K562 (cell line): ENCODE measurements at regions not wholly inside any gene's neighbourhood (a gene's known extent, or its start where the extent isn't known, plus 50 kb on each side); places are given as distances from the start of the nearest gene placed in this dataset.

ENCODE experiments used
- CLOCK ChIP-seq: fragments of 250-450 bp; sonication (Bioruptor Pico); IDR thresholded peaks from 2 replicates; pipeline ENCODE4 v1.4.0; 2020; ENCODE audit warnings: mild to moderate bottlenecking, moderate library complexity, borderline replicate concordance
- CTBP1 ChIP-seq: fragments of 450-650 bp; IDR thresholded peaks from 2 replicates; pipeline ENCODE4 v1.6.1; 2016; ENCODE audit warnings: borderline replicate concordance
- DDX20 ChIP-seq: fragments of 450-650 bp; IDR thresholded peaks from 2 replicates; pipeline ENCODE4 v1.6.1; 2016; ENCODE audit warnings: missing genetic modification characterization, low read depth, mild to moderate bottlenecking, missing compliant biosample characterization, moderate library complexity
- EP400 ChIP-seq: fragments of 450-650 bp; IDR thresholded peaks from 2 replicates; pipeline ENCODE4 v1.6.1; 2017; ENCODE audit warnings: antibody characterized with exemption, mild to moderate bottlenecking, moderate library complexity
- KDM1A ChIP-seq, 2 experiments: fragments of 450-650 bp; IDR thresholded peaks; 2 replicates each; pipeline ENCODE4 v1.6.1; 2016; ENCODE audit warnings: mild to moderate bottlenecking in 2 of 2
- MXD1 ChIP-seq: fragments of 250-450 bp; sonication (Bioruptor Pico); IDR thresholded peaks from 2 replicates; pipeline ENCODE4 v1.8.0; 2021; ENCODE audit warnings: borderline replicate concordance, mild to moderate bottlenecking, moderate library complexity; ENCODE audit not compliant: poor library complexity, severe bottlenecking
- NRF1 ChIP-seq, 2 experiments: fragments of 450-650 bp; IDR thresholded peaks in 1 of 2; conservative IDR thresholded peaks in 1 of 2; 2 replicates each; pipeline ENCODE4 v1.6.1; 2014; ENCODE audit warnings: mild to moderate bottlenecking in 2 of 2
- POLR2H ChIP-seq: IDR thresholded peaks from 2 replicates; pipeline ENCODE4 v1.6.1; 2016; ENCODE audit warnings: missing genetic modification characterization, low read depth, mild to moderate bottlenecking, control low read depth, missing compliant biosample characterization, moderate library complexity
- SAFB2 ChIP-seq: fragments of 200-400 bp; formaldehyde crosslinking; IDR thresholded peaks from 2 replicates; pipeline ENCODE4 v1.6.1; 2018; ENCODE audit warnings: borderline replicate concordance, low read length, low read depth, moderate library complexity; ENCODE audit not compliant: severe bottlenecking
- ZNF274 ChIP-seq: IDR thresholded peaks from 2 replicates; pipeline ENCODE4 v1.6.1; 2011; ENCODE audit warnings: low read depth, mild to moderate bottlenecking, low read length, moderate library complexity, borderline replicate concordance
- ZNF398 ChIP-seq: fragments of 250-450 bp; sonication (Bioruptor Pico); IDR thresholded peaks from 2 replicates; pipeline ENCODE4 v1.8.0; 2021; ENCODE audit warnings: moderate library complexity, mild to moderate bottlenecking, inconsistent platforms
- ZNF41 ChIP-seq: fragments of 250-450 bp; sonication (Bioruptor Pico); conservative IDR thresholded peaks from 2 replicates; pipeline ENCODE4 v1.4.0; 2020; ENCODE audit warnings: mild to moderate bottlenecking

GRCh38 chr2:64831134-64831976, 157.8 kb upstream of the SLC1A4 start (continued):
- TF ChIP-seq CLOCK (CRISPR knock-in tag) = no peak
- TF ChIP-seq MXD1 (CRISPR knock-in tag) = no peak
- 0 out of 4 replicates have a peak, but pooled peaks have one; percentile 27 to 33 for TF ChIP-seq KDM1A (IDR thresholded peaks at IDR 0.05)
- TF ChIP-seq EP400 = peak; percentile 90
- TF ChIP-seq ZNF41 (CRISPR knock-in tag) = no peak
- peak; percentile 84 to 86 for TF ChIP-seq NRF1 (conservative IDR thresholded peaks at IDR 0.05 in 1 of 2, IDR thresholded peaks at IDR 0.05 in 1 of 2)
- TF ChIP-seq ZNF398 = no peak
- no peak for TF ChIP-seq POLR2H (tag)
- TF ChIP-seq SAFB2 = no peak
- no peak for TF ChIP-seq ZNF274
- peak; percentile 79; the same call in 1 of the 2 replicates for TF ChIP-seq CTBP1
- TF ChIP-seq DDX20 (tag) = no peak
